H1 (cell line): ENCODE measurements at regions not wholly inside any gene's neighbourhood (a gene's known extent, or its start where the extent isn't known, plus 50 kb on each side); places are given as distances from the start of the nearest gene placed in this dataset.
A peak's percentile ranks its signal among the peaks of the same experiment; 100 is the strongest.

Source experiments
- CTCF ChIA-PET: fragments of 300-600 bp; sonication (Branson Sonifier 250); formaldehyde crosslinking; loops from one replicate; lab custom pipeline; 2021; ENCODE audit not compliant: partially characterized antibody; lab: Charles Lee
- POLR2A ChIA-PET: fragments of 300-600 bp; sonication (Branson Sonifier 250); formaldehyde crosslinking; loops from one replicate; lab custom pipeline; 2021; ENCODE audit warnings: inconsistent platforms; ENCODE audit not compliant: partially characterized antibody; lab: Charles Lee
- DNase-seq, 2 experiments: peaks; one replicate each; pipeline versions ENCODE4 v3.0.0 to v3.0.0-alpha.2; 2010 to 2022; ENCODE audit warnings: low spot score in 2 of 2, low read depth in 1 of 2, mixed read lengths in 1 of 2
- FAIRE-seq: peaks from 2 replicates; lab custom pipeline; 2011; peaks lifted over from hg19 to GRCh38; lab: Jason Lieb, UNC
- H2AFZ ChIP-seq: 2 replicates; pipeline ENCODE4 v1.8.1; 2012; ENCODE audit warnings: low read length, inconsistent platforms
- H2AK5ac ChIP-seq: 2 replicates; pipeline ENCODE4 v1.6.1; 2013; ENCODE audit warnings: low read depth, low read length
- H2BK120ac ChIP-seq: replicated peaks from 2 replicates; pipeline ENCODE3; 2013; ENCODE audit warnings: low read depth, low read length, inconsistent platforms
- H2BK12ac ChIP-seq: 2 replicates; pipeline ENCODE4 v1.6.1; 2013; ENCODE audit warnings: low read depth, low read length
- H2BK15ac ChIP-seq: 2 replicates; pipeline ENCODE4 v1.6.1; 2013; ENCODE audit warnings: low read length
- H2BK20ac ChIP-seq: 2 replicates; pipeline ENCODE4 v1.6.1; 2013; ENCODE audit warnings: low read length
- H2BK5ac ChIP-seq: 2 replicates; pipeline ENCODE4 v1.6.1; 2013; ENCODE audit warnings: low read depth, low read length
- H3K14ac ChIP-seq: 2 replicates; pipeline ENCODE4 v1.6.1; 2013; ENCODE audit warnings: inconsistent platforms; ENCODE audit not compliant: insufficient read length
- H3K18ac ChIP-seq: 2 replicates; pipeline ENCODE4 v1.6.1; 2013; ENCODE audit warnings: low read length; ENCODE audit errors: extremely low read depth
- H3K23ac ChIP-seq: 2 replicates; pipeline ENCODE4 v1.6.1; 2013; ENCODE audit warnings: inconsistent platforms; ENCODE audit not compliant: insufficient read length
- H3K23me2 ChIP-seq: 2 replicates; pipeline ENCODE4 v1.6.1; 2013; ENCODE audit warnings: low read depth, low read length
- H3K27ac ChIP-seq: 2 replicates; pipeline ENCODE4 v1.6.1; 2011; ENCODE audit warnings: low read depth, low read length, inconsistent platforms
- H3K27me3 ChIP-seq, 4 experiments: replicated peaks in 1 of 4; 1 replicate in 1 of 4; 2 replicates in 3 of 4; pipeline versions ENCODE4 v1.6.1 to v1.8.1; 2011 to 2013; ENCODE audit warnings: low read length in 3 of 4, mild to moderate bottlenecking in 3 of 4, inconsistent platforms in 2 of 4, mixed read lengths in 2 of 4, moderate library complexity in 1 of 4; ENCODE audit not compliant: control insufficient read depth in 3 of 4, insufficient read depth in 3 of 4; ENCODE audit errors: extremely low read depth in 1 of 4
- H3K36me3 ChIP-seq, 4 experiments: 2 replicates each; pipeline versions ENCODE4 v1.6.1 to v1.8.1; 2011 to 2013; ENCODE audit warnings: mild to moderate bottlenecking in 4 of 4, low read length in 3 of 4, moderate library complexity in 2 of 4, control low read depth in 1 of 4, inconsistent platforms in 1 of 4; ENCODE audit not compliant: insufficient read depth in 4 of 4, control insufficient read depth in 2 of 4
- H3K4ac ChIP-seq: replicated peaks from 2 replicates; pipeline ENCODE3; 2013; ENCODE audit warnings: low read length, low read depth, mixed read lengths, inconsistent platforms; ENCODE audit not compliant: insufficient read length
- H3K4me1 ChIP-seq, 4 experiments: replicated peaks in 1 of 4; 1 replicate in 1 of 4; 2 replicates in 3 of 4; pipeline versions ENCODE4 v1.6.1 to v1.8.1; 2011 to 2013; ENCODE audit warnings: low read length in 3 of 4, inconsistent platforms in 2 of 4, mixed read lengths in 1 of 4; ENCODE audit not compliant: insufficient read depth in 4 of 4, control insufficient read depth in 3 of 4
- H3K4me2 ChIP-seq, 2 experiments: 2 replicates each; pipeline versions ENCODE4 v1.6.1 to v1.8.1; 2011 to 2013; ENCODE audit warnings: low read depth in 2 of 2, low read length in 2 of 2, control low read depth in 1 of 2, inconsistent platforms in 1 of 2, mild to moderate bottlenecking in 1 of 2; ENCODE audit not compliant: insufficient read depth in 1 of 2
- H3K4me3 ChIP-seq, 4 experiments: fragments of 200-600, 300-600 bp in 1 of 4; sonication (generic), shearing (Covaris generic), sonication (Bioruptor Twin) in 1 of 4; 2 replicates each; pipeline versions ENCODE4 v1.5.1 to v1.8.1; 2011 to 2016; ENCODE audit warnings: low read length in 4 of 4, low read depth in 3 of 4, control low read depth in 2 of 4, inconsistent platforms in 2 of 4, mild to moderate bottlenecking in 2 of 4, mixed read lengths in 1 of 4, moderate library complexity in 1 of 4; ENCODE audit not compliant: insufficient read depth in 2 of 4; ENCODE audit errors: extremely low read depth in 1 of 4
- H3K56ac ChIP-seq: replicated peaks from 2 replicates; pipeline ENCODE3; 2013; ENCODE audit warnings: low read depth, mild to moderate bottlenecking, mixed read lengths, low read length, inconsistent platforms; ENCODE audit not compliant: insufficient read length
- H3K79me1 ChIP-seq: 2 replicates; pipeline ENCODE4 v1.6.1; 2013; ENCODE audit warnings: low read depth, low read length, control low read depth
- H3K79me2 ChIP-seq, 2 experiments: 2 replicates each; pipeline versions ENCODE4 v1.6.1 to v1.8.1; 2012 to 2013; ENCODE audit warnings: low read length in 2 of 2, mild to moderate bottlenecking in 2 of 2, inconsistent platforms in 1 of 2; ENCODE audit not compliant: insufficient read depth in 2 of 2, control insufficient read depth in 1 of 2
- H3K9ac ChIP-seq, 4 experiments: replicated peaks in 1 of 4; 1 replicate in 1 of 4; 2 replicates in 3 of 4; pipeline versions ENCODE4 v1.6.1 to v1.8.1; 2011 to 2013; ENCODE audit warnings: low read depth in 3 of 4, low read length in 3 of 4, control low read depth in 2 of 4, mild to moderate bottlenecking in 2 of 4, moderate library complexity in 2 of 4, inconsistent platforms in 1 of 4; ENCODE audit errors: extremely low read depth in 1 of 4
- H3K9me3 ChIP-seq, 2 experiments: 2 replicates each; pipeline versions ENCODE4 v1.6.1 to v1.8.1; 2012 to 2013; ENCODE audit warnings: mild to moderate bottlenecking in 2 of 2, moderate library complexity in 2 of 2, control low read depth in 1 of 2, inconsistent platforms in 1 of 2, low read depth in 1 of 2, low read length in 1 of 2, mixed read lengths in 1 of 2; ENCODE audit not compliant: insufficient read depth in 2 of 2
- H4K20me1 ChIP-seq, 2 experiments: replicated peaks in 1 of 2; 2 replicates each; pipeline versions ENCODE3 to v1.8.1; 2011 to 2013; ENCODE audit warnings: inconsistent platforms in 2 of 2, low read length in 2 of 2, mild to moderate bottlenecking in 1 of 2; ENCODE audit not compliant: insufficient read depth in 2 of 2, control insufficient read depth in 1 of 2
- H4K5ac ChIP-seq: 2 replicates; pipeline ENCODE4 v1.6.1; 2013; ENCODE audit warnings: low read length, low read depth, mixed read lengths, inconsistent platforms; ENCODE audit not compliant: insufficient read length
- H4K8ac ChIP-seq: 2 replicates; pipeline ENCODE4 v1.8.0; 2013; ENCODE audit warnings: mild to moderate bottlenecking, moderate library complexity, low read length, inconsistent platforms; ENCODE audit not compliant: insufficient read depth; ENCODE audit errors: extremely low read depth
- H4K91ac ChIP-seq: replicated peaks from 2 replicates; pipeline ENCODE3; 2013; ENCODE audit warnings: low read length, mixed read lengths, inconsistent platforms; ENCODE audit not compliant: insufficient read length
- CBX5 ChIP-seq: fragments of 300-800, 300-1000 bp; sonication (generic); IDR thresholded peaks from 2 replicates; pipeline ENCODE4 v1.7.1; 2016; ENCODE audit warnings: antibody characterized with exemption, low read length, low read depth
- CBX8 ChIP-seq: fragments of 300-800, 300-1000 bp; sonication (generic); IDR thresholded peaks from 2 replicates; pipeline ENCODE4 v1.7.1; 2016; ENCODE audit warnings: low read depth, low read length, borderline replicate concordance
- CHD2 ChIP-seq: IDR thresholded peaks from 2 replicates; pipeline ENCODE4 v1.6.1; 2012; ENCODE audit warnings: low read length, improper control_type of control experiment
- CTBP2 ChIP-seq: IDR thresholded peaks from 2 replicates; pipeline ENCODE4 v1.7.0; 2011; ENCODE audit warnings: borderline replicate concordance, mild to moderate bottlenecking, moderate library complexity, mixed read lengths, low read length; ENCODE audit not compliant: insufficient read depth, insufficient read length
- GTF2F1 ChIP-seq: IDR thresholded peaks from 2 replicates; pipeline ENCODE4 v1.6.1; 2012; ENCODE audit warnings: low read depth, low read length, improper control_type of control experiment, borderline replicate concordance
- HDAC6 ChIP-seq: IDR thresholded peaks from one replicate; pipeline ENCODE4 v1.7.1; 2012; ENCODE audit warnings: low read depth, mild to moderate bottlenecking, inconsistent platforms, low read length, moderate library complexity
- JUND ChIP-seq: IDR thresholded peaks from 2 replicates; pipeline ENCODE4 v1.6.1; 2011; ENCODE audit warnings: mild to moderate bottlenecking, improper control_type of control experiment, low read length
- POLR2A ChIP-seq, 2 experiments: IDR thresholded peaks; 1 replicate in 1 of 2; 2 replicates in 1 of 2; pipeline ENCODE4 v1.6.1; 2011; ENCODE audit warnings: low read depth in 2 of 2, low read length in 2 of 2, mild to moderate bottlenecking in 2 of 2; ENCODE audit errors: control extremely low read depth in 1 of 2
- RNF2 ChIP-seq: fragments of 200-900, 300-1000 bp; sonication (generic); IDR thresholded peaks from 2 replicates; pipeline ENCODE4 v1.7.1; 2016; ENCODE audit warnings: borderline replicate concordance, low read depth, mild to moderate bottlenecking, antibody characterized with exemption, low read length; ENCODE audit not compliant: poor library complexity, severe bottlenecking; ENCODE audit errors: missing control alignments
- SAP30 ChIP-seq: fragments of 300-600 bp; sonication (generic); IDR thresholded peaks from 2 replicates; pipeline ENCODE4 v1.7.1; 2012; ENCODE audit warnings: low read length, moderate library complexity, mild to moderate bottlenecking, inconsistent platforms; ENCODE audit not compliant: insufficient read depth, insufficient replicate concordance
- WGBS, 2 experiments: shearing (Covaris generic) in 1 of 2; methylation state at CpG; one replicate each; pipeline versions ENCODE4 v1.1.6 to v1.1.7; 2013 to 2015; ENCODE audit warnings: low lambda C conversion rate in 2 of 2, mixed read lengths in 2 of 2, inconsistent platforms in 1 of 2, low coverage in 1 of 2, missing lambda C conversion rate in 1 of 2; ENCODE audit not compliant: insufficient replicate concordance in 2 of 2, insufficient coverage in 1 of 2, insufficient read length in 1 of 2; ENCODE audit errors: extremely low coverage in 1 of 2, missing lambda C conversion rate in 1 of 2; 5-methylcytosine and 5-hydroxymethylcytosine counted together
- TF ChIP-seq, protein P1 (sequence below): IDR thresholded peaks from 2 replicates; pipeline ENCODE4 v1.6.1; 2012; ENCODE audit warnings: inconsistent platforms

- DNase-seq = no peak
- H2AFZ ChIP-seq = no peak overlapping the region
- TF ChIP-seq CBX5 = no peak
- no peak for TF ChIP-seq JUND
- TF ChIP-seq SAP30 = no peak
- TF ChIP-seq RNF2 = no peak
- no peak for TF ChIP-seq CHD2
- TF ChIP-seq GTF2F1 = no peak
- TF ChIP-seq CBX8 = no peak
- no peak for TF ChIP-seq CTBP2
- TF ChIP-seq POLR2A (IDR thresholded peaks at IDR 0.05; ENCODE audit: control extremely low read depth in 1 of 2, low read depth in 2 of 2, low read length in 2 of 2) = no peak
- TF ChIP-seq, protein P1, sequence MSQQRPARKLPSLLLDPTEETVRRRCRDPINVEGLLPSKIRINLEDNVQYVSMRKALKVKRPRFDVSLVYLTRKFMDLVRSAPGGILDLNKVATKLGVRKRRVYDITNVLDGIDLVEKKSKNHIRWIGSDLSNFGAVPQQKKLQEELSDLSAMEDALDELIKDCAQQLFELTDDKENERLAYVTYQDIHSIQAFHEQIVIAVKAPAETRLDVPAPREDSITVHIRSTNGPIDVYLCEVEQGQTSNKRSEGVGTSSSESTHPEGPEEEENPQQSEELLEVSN = no peak
- no peak for TF ChIP-seq HDAC6
Measured at GRCh38 chr1:234908571-234908970, 220.1 kb downstream of the TOMM20 start.

More at GRCh38 chr1:234908571-234908970, 220.1 kb downstream of the TOMM20 start:
- POLR2A ChIA-PET = interaction anchor here (1.2 kb wide), 1 partner anchor 39 kb away, joined by 3 read pairs; no protein-coding TSS in a partner anchor
- no peaks in the 10 kb centered on the region for H4K20me1 ChIP-seq
- H3K9me3 ChIP-seq = no peaks in the 10 kb centered on the region
- H2BK15ac ChIP-seq = no peak overlapping the region
- no peaks in the 10 kb centered on the region for H3K36me3 ChIP-seq
- H2BK5ac ChIP-seq = no peak overlapping the region
- 0 out of 2 replicates have a peak overlapping the region, but pooled peaks have one; percentile 72 for H2BK20ac ChIP-seq
- H3K4me1 ChIP-seq = peaks cover 2 to 6% (median 6%) of the 10 kb centered on the region in 4 experiments; a peak in 6 of 7 replicates
- no peak overlapping the region for H3K18ac ChIP-seq
- H3K14ac ChIP-seq = no peak overlapping the region
- peaks cover 0 to 2% (median 0%) of the 10 kb centered on the region in 4 experiments; a peak in 1 of 7 replicates for H3K27me3 ChIP-seq
- no peak for FAIRE-seq
- H2BK12ac ChIP-seq = no peak overlapping the region
- no peaks in the 10 kb centered on the region for H3K79me2 ChIP-seq
- H4K91ac ChIP-seq = no peak overlapping the region
- no peak overlapping the region for H3K23ac ChIP-seq
- H3K4ac ChIP-seq = no peak overlapping the region
- H4K8ac ChIP-seq = no peak overlapping the region
- H3K4me3 ChIP-seq = no peak overlapping the region
- 76% methylated on average over 9 of the region's 9 CpGs; no CpG with 5 or more reads in 1 of the 2 experiments for WGBS, 2 experiments
- H2BK120ac ChIP-seq = no peak overlapping the region
- no peak overlapping the region for H3K27ac ChIP-seq
- no peak overlapping the region for H2AK5ac ChIP-seq
- no peak overlapping the region for H3K56ac ChIP-seq
- CTCF ChIA-PET = interaction anchor here (1.5 kb wide), 1 partner anchor 18 kb away, joined by 4 read pairs; no protein-coding TSS in a partner anchor
- H4K5ac ChIP-seq = no peak overlapping the region
- H3K4me2 ChIP-seq = no peak overlapping the region
- H3K23me2 ChIP-seq = no peaks in the 10 kb centered on the region
- no peaks in the 10 kb centered on the region for H3K79me1 ChIP-seq
- H3K9ac ChIP-seq = no peak overlapping the region
